ENCODE measurements at regions not wholly inside any gene's neighbourhood (a gene's known extent, or its start where the extent isn't known, plus 50 kb on each side); places are given as distances from the start of the nearest gene placed in this dataset.

GRCh38 chr5:52409835-52410234 lies 377.9 kb upstream of the ITGA1 start:
- DNase-seq (ENCODE audit: low read depth in 2 of 2): no peak

GRCh38 chr5:52419357-52419756 lies 368.4 kb upstream of the ITGA1 start:
- no peak for DNase-seq (ENCODE audit: low read depth in 2 of 2)

GRCh38 chr5:52427615-52428014 lies 360.1 kb upstream of the ITGA1 start:
- no peak for DNase-seq (ENCODE audit: low read depth in 2 of 2)

- no peak for DNase-seq (ENCODE audit: low read depth in 2 of 2)
Observed at GRCh38 chr5:52428977-52429489, 358.7 kb upstream of the ITGA1 start.

GRCh38 chr5:52441768-52442167 lies 345.9 kb upstream of the ITGA1 start:
- DNase-seq (ENCODE audit: low read depth in 2 of 2): no peak

- no peak for DNase-seq (ENCODE audit: low read depth in 2 of 2)
Observed at GRCh38 chr5:52443187-52443586, 344.5 kb upstream of the ITGA1 start.

- DNase-seq (ENCODE audit: low read depth in 2 of 2): no peak
Observed at GRCh38 chr5:52448111-52448510, 339.6 kb upstream of the ITGA1 start.

GRCh38 chr5:52449516-52449915 lies 338.2 kb upstream of the ITGA1 start:
- DNase-seq (ENCODE audit: low read depth in 2 of 2): no peak

- DNase-seq (ENCODE audit: low read depth in 2 of 2): no peak
Observed at GRCh38 chr5:52452098-52452497, 335.6 kb upstream of the ITGA1 start.

- DNase-seq (ENCODE audit: low read depth in 2 of 2): no peak
Observed at GRCh38 chr5:52453176-52453575, 334.5 kb upstream of the ITGA1 start.

GRCh38 chr5:52455920-52456319 lies 331.8 kb upstream of the ITGA1 start:
- no peak for DNase-seq (ENCODE audit: low read depth in 2 of 2)

GRCh38 chr5:52457810-52458209 lies 329.9 kb upstream of the ITGA1 start:
- DNase-seq (ENCODE audit: low read depth in 2 of 2): no peak

GRCh38 chr5:52466113-52466512 lies 321.6 kb upstream of the ITGA1 start:
- DNase-seq (ENCODE audit: low read depth in 2 of 2): no peak

GRCh38 chr5:52466749-52467520 lies 320.8 kb upstream of the ITGA1 start:
- no peak for DNase-seq (ENCODE audit: low read depth in 2 of 2)

- no peak for DNase-seq (ENCODE audit: low read depth in 2 of 2)
Observed at GRCh38 chr5:52468976-52469375, 318.7 kb upstream of the ITGA1 start.

- DNase-seq (ENCODE audit: low read depth in 2 of 2): no peak
Observed at GRCh38 chr5:52469420-52469819, 318.3 kb upstream of the ITGA1 start.

GRCh38 chr5:52469835-52470234 lies 317.9 kb upstream of the ITGA1 start:
- no peak for DNase-seq (ENCODE audit: low read depth in 2 of 2)

- DNase-seq (ENCODE audit: low read depth in 2 of 2): no peak
Observed at GRCh38 chr5:52476346-52476745, 311.4 kb upstream of the ITGA1 start.

- no peak for DNase-seq (ENCODE audit: low read depth in 2 of 2)
Observed at GRCh38 chr5:52481201-52481600, 306.5 kb upstream of the ITGA1 start.

- DNase-seq (ENCODE audit: low read depth in 2 of 2): no peak
Observed at GRCh38 chr5:52481851-52482250, 305.9 kb upstream of the ITGA1 start.

GRCh38 chr5:52491071-52491787 lies 296.5 kb upstream of the ITGA1 start:
- no peak for DNase-seq (ENCODE audit: low read depth in 2 of 2)

GRCh38 chr5:52491818-52492217 lies 295.9 kb upstream of the ITGA1 start:
- no peak for DNase-seq (ENCODE audit: low read depth in 2 of 2)

- no peak for DNase-seq (ENCODE audit: low read depth in 2 of 2)
Observed at GRCh38 chr5:52497133-52497693, 290.5 kb upstream of the ITGA1 start.
